HepG2 (cell line): ENCODE measurements at regions not wholly inside any gene's neighbourhood (a gene's known extent, or its start where the extent isn't known, plus 50 kb on each side); places are given as distances from the start of the nearest gene placed in this dataset.

Source experiments
- ATAC-seq: fragments of 200-7000 bp; cut with Tn5 transposase; 3 replicates; pipeline ENCODE4 v1.9.1; 2020; ENCODE audit warnings: mild to moderate bottlenecking, moderate library complexity
- BruUV-seq: library from RNA; stranded (reverse); fragments of 400-500 nt; replicated peaks from 2 replicates; lab custom pipeline; 2021; lab: Mats Ljungman, UMichigan
- CTCF ChIA-PET: fragments of 300-600 bp; formaldehyde crosslinking; extraction: SDS; loops from one replicate; lab custom pipeline; 2021; ENCODE audit warnings: low total read pairs, inconsistent platforms, low intra/inter-chr PET ratio; lab: Yijun Ruan, JAX
- POLR2A ChIA-PET: fragments of 350-600 bp; sonication (Branson Sonifier 250); formaldehyde crosslinking; loops from one replicate; lab custom pipeline; 2020; ENCODE audit warnings: antibody characterized with exemption, inconsistent platforms; lab: Yijun Ruan, JAX
- DNase-seq: peaks from one replicate; pipeline ENCODE4 v3.0.0-alpha.2; 2015; ENCODE audit warnings: low spot score
- FAIRE-seq: peaks from 3 replicates; lab custom pipeline; 2011; peaks lifted over from hg19 to GRCh38; lab: Jason Lieb, UNC
- H2AFZ ChIP-seq: one replicate; pipeline ENCODE4 v1.6.1; 2011; ENCODE audit warnings: low read length, inconsistent platforms
- H3K27ac ChIP-seq: fragments of 300-600 bp; 3 replicates; pipeline ENCODE4 v1.8.0; 2011; ENCODE audit warnings: mixed run types, mild to moderate bottlenecking, mixed read lengths, low read length, inconsistent platforms; ENCODE audit not compliant: insufficient read depth; ENCODE audit errors: extremely low read length
- H3K27me3 ChIP-seq, 2 experiments: fragments of 200-600 bp in 1 of 2; 2 replicates in 1 of 2; 3 replicates in 1 of 2; pipeline versions ENCODE4 v1.6.0 to v1.8.0; 2011; ENCODE audit warnings: low read length in 2 of 2, mild to moderate bottlenecking in 2 of 2, moderate library complexity in 2 of 2, inconsistent platforms in 1 of 2; ENCODE audit not compliant: insufficient read depth in 2 of 2, control insufficient read depth in 1 of 2
- H3K36me3 ChIP-seq, 2 experiments: fragments of 200-600 bp in 1 of 2; replicated peaks in 1 of 2; 2 replicates in 1 of 2; 3 replicates in 1 of 2; pipeline versions ENCODE4 v1.5.1 to v1.8.0; 2011; ENCODE audit warnings: low read length in 2 of 2, inconsistent platforms in 1 of 2; ENCODE audit not compliant: insufficient read depth in 2 of 2, control insufficient read depth in 1 of 2
- H3K4me1 ChIP-seq: 2 replicates; pipeline ENCODE4 v1.5.1; 2012; ENCODE audit warnings: low read length, inconsistent platforms; ENCODE audit not compliant: insufficient read depth
- H3K4me2 ChIP-seq: 2 replicates; pipeline ENCODE4 v1.6.0; 2011; ENCODE audit warnings: low read depth, low read length, inconsistent platforms
- H3K4me3 ChIP-seq, 3 experiments: fragments of 200-600 bp in 1 of 3; sonication (generic), shearing (Covaris generic) in 1 of 3; replicated peaks in 1 of 3; 2 replicates each; pipeline ENCODE4 v1.5.1; 2011 to 2016; ENCODE audit warnings: low read length in 3 of 3, inconsistent platforms in 2 of 3, low read depth in 2 of 3, mild to moderate bottlenecking in 2 of 3, control low read depth in 1 of 3, mixed read lengths in 1 of 3; ENCODE audit not compliant: insufficient read depth in 1 of 3
- H3K79me2 ChIP-seq: one replicate; pipeline ENCODE4 v1.6.1; 2011; ENCODE audit warnings: low read length, inconsistent platforms; ENCODE audit not compliant: insufficient read depth
- H3K9ac ChIP-seq: 2 replicates; pipeline ENCODE4 v1.6.0; 2011; ENCODE audit warnings: mild to moderate bottlenecking, low read depth, low read length, inconsistent platforms; ENCODE audit not compliant: insufficient read depth
- H3K9me3 ChIP-seq: 2 replicates; pipeline ENCODE4 v1.5.1; 2012; ENCODE audit warnings: mild to moderate bottlenecking, low read length
- H4K20me1 ChIP-seq: 2 replicates; pipeline ENCODE4 v1.6.0; 2011; ENCODE audit warnings: inconsistent platforms, mild to moderate bottlenecking, low read length, moderate library complexity; ENCODE audit not compliant: insufficient read depth
- E2F2 ChIP-seq: sonication (generic); formaldehyde crosslinking; IDR thresholded peaks from 2 replicates; pipeline ENCODE4 v1.4.0; 2020; ENCODE audit warnings: missing genetic modification reagents, borderline replicate concordance
- HNRNPUL1 ChIP-seq: fragments of 200-400 bp; formaldehyde crosslinking; IDR thresholded peaks from 2 replicates; pipeline ENCODE4 v1.6.1; 2017; ENCODE audit warnings: low read depth, mild to moderate bottlenecking, low read length, moderate library complexity
- MLLT10 ChIP-seq: sonication (generic); formaldehyde crosslinking; IDR thresholded peaks from 2 replicates; pipeline ENCODE4 v1.4.0; 2020; ENCODE audit warnings: missing genetic modification reagents
- NR2F1 ChIP-seq, 2 experiments: fragments of 450-650 bp in 1 of 2; formaldehyde crosslinking in 1 of 2; IDR thresholded peaks; 2 replicates each; pipeline versions ENCODE4 v1.5.0 to v1.6.1; 2016 to 2020; ENCODE audit warnings: mild to moderate bottlenecking in 1 of 2, missing compliant biosample characterization in 1 of 2, missing genetic modification reagents in 1 of 2, moderate library complexity in 1 of 2
- THAP7 ChIP-seq: sonication (generic); formaldehyde crosslinking; IDR thresholded peaks from 2 replicates; pipeline ENCODE4 v1.8.1; 2023; ENCODE audit warnings: mild to moderate bottlenecking, missing genetic modification reagents
- TOE1 ChIP-seq: sonication (generic); formaldehyde crosslinking; IDR thresholded peaks from 2 replicates; pipeline ENCODE4 v1.4.0; 2020; ENCODE audit warnings: mild to moderate bottlenecking, missing genetic modification reagents
- ZBTB10 ChIP-seq: sonication (generic); formaldehyde crosslinking; IDR thresholded peaks from 2 replicates; pipeline ENCODE4 v1.4.0; 2020; ENCODE audit warnings: missing genetic modification reagents, borderline replicate concordance
- ZEB1 ChIP-seq: IDR thresholded peaks from 2 replicates; pipeline ENCODE4 v1.6.1; 2012; ENCODE audit warnings: mild to moderate bottlenecking, low read depth, inconsistent platforms; ENCODE audit not compliant: insufficient replicate concordance
- ZNF530 ChIP-seq: sonication (generic); formaldehyde crosslinking; IDR thresholded peaks from 2 replicates; pipeline ENCODE4 v1.5.0; 2020; ENCODE audit warnings: low read depth, mild to moderate bottlenecking, missing genetic modification reagents
- ZNF615 ChIP-seq: sonication (generic); formaldehyde crosslinking; IDR thresholded peaks from 2 replicates; pipeline ENCODE4 v1.5.0; 2020; ENCODE audit warnings: mild to moderate bottlenecking, missing genetic modification reagents, borderline replicate concordance
- ZNF703 ChIP-seq: sonication (generic); formaldehyde crosslinking; IDR thresholded peaks from 2 replicates; pipeline ENCODE4 v1.5.1; 2020; ENCODE audit warnings: missing genetic modification reagents, mild to moderate bottlenecking, moderate library complexity, borderline replicate concordance
- WGBS: methylation state at CpG from one replicate; pipeline ENCODE4 v1.1.6; 2017; ENCODE audit warnings: low lambda C conversion rate; 5-methylcytosine and 5-hydroxymethylcytosine counted together
- in situ Hi-C: cut with HindIII; loops from 2 replicates; pipeline ENCODE4 v1.10.0; 2017; ENCODE audit warnings: low pct_unique_long_range_greater_than_20kb; ENCODE audit not compliant: extremely low pct_ligation_motif_present
- intact Hi-C: fragments of 100-400 bp; cut with micrococcal nuclease; formaldehyde crosslinking; loops from one replicate; pipeline ENCODE4 v1.10.0; 2022; ENCODE audit not compliant: unreplicated experiment
- TF ChIP-seq, protein P1 (sequence below): sonication (generic); formaldehyde crosslinking; IDR thresholded peaks from 2 replicates; pipeline ENCODE4 v1.5.1; 2020; ENCODE audit warnings: missing genetic modification reagents, mild to moderate bottlenecking, borderline replicate concordance
- TF ChIP-seq, protein P2 (sequence below): sonication (generic); formaldehyde crosslinking; IDR thresholded peaks from 2 replicates; pipeline ENCODE4 v1.5.0; 2020; ENCODE audit warnings: missing genetic modification reagents

- TF ChIP-seq, protein P1, sequence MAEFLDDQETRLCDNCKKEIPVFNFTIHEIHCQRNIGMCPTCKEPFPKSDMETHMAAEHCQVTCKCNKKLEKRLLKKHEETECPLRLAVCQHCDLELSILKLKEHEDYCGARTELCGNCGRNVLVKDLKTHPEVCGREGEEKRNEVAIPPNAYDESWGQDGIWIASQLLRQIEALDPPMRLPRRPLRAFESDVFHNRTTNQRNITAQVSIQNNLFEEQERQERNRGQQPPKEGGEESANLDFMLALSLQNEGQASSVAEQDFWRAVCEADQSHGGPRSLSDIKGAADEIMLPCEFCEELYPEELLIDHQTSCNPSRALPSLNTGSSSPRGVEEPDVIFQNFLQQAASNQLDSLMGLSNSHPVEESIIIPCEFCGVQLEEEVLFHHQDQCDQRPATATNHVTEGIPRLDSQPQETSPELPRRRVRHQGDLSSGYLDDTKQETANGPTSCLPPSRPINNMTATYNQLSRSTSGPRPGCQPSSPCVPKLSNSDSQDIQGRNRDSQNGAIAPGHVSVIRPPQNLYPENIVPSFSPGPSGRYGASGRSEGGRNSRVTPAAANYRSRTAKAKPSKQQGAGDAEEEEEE: no peak
- TF ChIP-seq, protein P2, sequence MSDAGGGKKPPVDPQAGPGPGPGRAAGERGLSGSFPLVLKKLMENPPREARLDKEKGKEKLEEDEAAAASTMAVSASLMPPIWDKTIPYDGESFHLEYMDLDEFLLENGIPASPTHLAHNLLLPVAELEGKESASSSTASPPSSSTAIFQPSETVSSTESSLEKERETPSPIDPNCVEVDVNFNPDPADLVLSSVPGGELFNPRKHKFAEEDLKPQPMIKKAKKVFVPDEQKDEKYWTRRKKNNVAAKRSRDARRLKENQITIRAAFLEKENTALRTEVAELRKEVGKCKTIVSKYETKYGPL (CRISPR knock-in tag): no peak
These were observed 180.4 kb downstream of the SUCNR1 start (continued) for GRCh38 chr3:152053866-152054265.

DNA sequence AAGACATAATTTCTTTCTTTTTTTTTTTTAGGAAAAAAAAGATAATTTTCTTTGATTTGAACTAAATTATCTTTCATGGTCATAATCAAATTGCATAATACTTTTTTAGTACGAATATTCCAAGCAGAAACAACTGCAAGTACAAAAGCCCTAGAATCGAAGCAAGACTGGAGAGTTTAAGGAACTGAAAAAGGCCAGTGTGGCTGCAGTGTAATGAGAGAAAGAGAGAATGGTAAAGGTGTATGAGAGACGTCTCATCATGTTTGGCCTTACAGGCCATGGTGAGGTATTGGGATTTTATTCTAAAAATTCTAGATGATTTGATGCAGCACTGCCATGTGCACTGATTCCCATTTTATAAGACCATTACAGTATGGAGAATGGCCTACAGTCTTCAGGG, 180.9 kb downstream of the SUCNR1 start:
- no TSS peak for BruUV-seq
- Histone ChIP-seq H2AFZ (no peak overlapping the region), H4K20me1 (no peaks in the 10 kb centered on the region), H3K79me2 (no peaks in the 10 kb centered on the region), H3K4me3 (no peak overlapping the region), H3K4me2 (no peak overlapping the region), H3K9me3 (no peaks in the 10 kb centered on the region), H3K36me3 (no peaks in the 10 kb centered on the region), H3K4me1 (peaks cover 13% of the 10 kb centered on the region), H3K27ac (no peak overlapping the region), H3K27me3 (no peaks in the 10 kb centered on the region), H3K9ac (no peak overlapping the region)
- 3% methylated on average over 3 of the region's 3 CpGs for WGBS
- CTCF ChIA-PET: no interaction called here
- intact Hi-C loops (no loop called here), in situ Hi-C loops (no loop called here)
- no peak for FAIRE-seq
- ATAC-seq: no peak
- POLR2A ChIA-PET: no interaction called here
- DNase-seq: no peak
- TF ChIP-seq MLLT10 (CRISPR knock-in tag): no peak
- no peak for TF ChIP-seq E2F2
- TF ChIP-seq ZNF530 (CRISPR knock-in tag): no peak
- TF ChIP-seq ZBTB10 (CRISPR knock-in tag): no peak
- TF ChIP-seq ZNF703: no peak
- no peak for TF ChIP-seq ZEB1
- no peak for TF ChIP-seq TOE1
- TF ChIP-seq THAP7 (CRISPR knock-in tag): no peak
- TF ChIP-seq HNRNPUL1: no peak
- TF ChIP-seq ZNF615 (CRISPR knock-in tag): no peak
- TF ChIP-seq NR2F1 (CRISPR knock-in tag; IDR thresholded peaks at IDR 0.05): no peak
